HCT116 (cell line): ENCODE measurements at regions not wholly inside any gene's neighbourhood (a gene's known extent, or its start where the extent isn't known, plus 50 kb on each side); places are given as distances from the start of the nearest gene placed in this dataset.

ENCODE experiments used
- ATAC-seq: fragments of 200-7000 bp; cut with Tn5 transposase; 2 replicates; pipeline ENCODE4 v1.9.1; 2020; ENCODE audit warnings: mild to moderate bottlenecking, moderate library complexity
- BruUV-seq: library from RNA; stranded (reverse); fragments of 400-500 nt; replicated peaks from 2 replicates; lab custom pipeline; 2021; lab: Mats Ljungman, UMichigan
- CTCF ChIA-PET: fragments of 300-600 bp; sonication (Branson Sonifier 250); formaldehyde crosslinking; loops from one replicate; lab custom pipeline; 2021; ENCODE audit warnings: antibody characterized with exemption; lab: Charles Lee
- POLR2A ChIA-PET: fragments of 300-600, 350-600 bp; sonication (Branson Sonifier 250); formaldehyde crosslinking; loops from one replicate; lab custom pipeline; 2021; ENCODE audit warnings: antibody characterized with exemption; lab: Charles Lee
- RAD21 ChIA-PET, 2 experiments: fragments of 300-600 bp; sonication (Branson Sonifier 250); formaldehyde crosslinking; loops; one replicate each; lab custom pipeline; 2023; ENCODE audit warnings: low total read pairs in 2 of 2; ENCODE audit not compliant: uncharacterized antibody in 2 of 2, unreplicated experiment in 2 of 2, low non-redundant PET in 1 of 2; lab: Charles Lee
- DNase-seq: peaks from one replicate; pipeline ENCODE4 v3.0.0-alpha.2; 2010; ENCODE audit warnings: low read depth, low spot score
- H2AFZ ChIP-seq: fragments of 200-600 bp; shearing (Covaris generic), sonication (generic); 2 replicates; pipeline ENCODE4 v1.6.1; 2017; ENCODE audit warnings: low read depth, mixed run types, mixed read lengths, antibody characterized with exemption, low read length; ENCODE audit not compliant: poor library complexity, severe bottlenecking
- H3K27ac ChIP-seq: 2 replicates; pipeline ENCODE4 v1.5.1; 2012; ENCODE audit warnings: low read depth, low read length
- H3K27me3 ChIP-seq: fragments of 200-600 bp; sonication (generic); 2 replicates; pipeline ENCODE4 v1.6.1; 2016; ENCODE audit warnings: mixed run types, low read length, mixed read lengths; ENCODE audit not compliant: insufficient read depth
- H3K36me3 ChIP-seq, 2 experiments: fragments of 200-500 bp in 1 of 2; fragments of 200-600 bp in 1 of 2; sonication (Bioruptor generic) in 1 of 2; sonication (generic) in 1 of 2; 2 replicates each; pipeline versions ENCODE4 v1.5.1 to v1.6.1; 2014 to 2016; ENCODE audit warnings: low read length in 2 of 2, inconsistent platforms in 1 of 2, mixed read lengths in 1 of 2, mixed run types in 1 of 2; ENCODE audit not compliant: insufficient read depth in 2 of 2, control insufficient read depth in 1 of 2
- H3K4me1 ChIP-seq, 2 experiments: fragments of 200-600 bp in 1 of 2; sonication (generic) in 1 of 2; 2 replicates each; pipeline versions ENCODE4 v1.5.1 to v1.6.1; 2012 to 2017; ENCODE audit warnings: low read length in 2 of 2, inconsistent platforms in 1 of 2, mild to moderate bottlenecking in 1 of 2, mixed read lengths in 1 of 2, mixed run types in 1 of 2, moderate library complexity in 1 of 2; ENCODE audit not compliant: insufficient read depth in 2 of 2, control insufficient read depth in 1 of 2
- H3K4me2 ChIP-seq: fragments of 200-600 bp; sonication (generic); 2 replicates; pipeline ENCODE4 v1.6.1; 2017; ENCODE audit warnings: mixed run types, low read length, mixed read lengths
- H3K4me3 ChIP-seq, 2 experiments: fragments of 200-600 bp in 1 of 2; sonication (generic) in 1 of 2; replicated peaks in 1 of 2; 2 replicates each; pipeline ENCODE4 v1.5.1; 2011 to 2016; ENCODE audit warnings: low read length in 2 of 2, control low read depth in 1 of 2, low read depth in 1 of 2, mild to moderate bottlenecking in 1 of 2, mixed read lengths in 1 of 2, mixed run types in 1 of 2
- H3K79me2 ChIP-seq: fragments of 200-600 bp; sonication (generic); 2 replicates; pipeline ENCODE4 v1.6.1; 2017; ENCODE audit warnings: mild to moderate bottlenecking, mixed run types, low read length, moderate library complexity, mixed read lengths; ENCODE audit not compliant: insufficient read depth
- H3K9ac ChIP-seq: fragments of 200-600 bp; sonication (generic); 2 replicates; pipeline ENCODE4 v1.6.1; 2016; ENCODE audit warnings: low read length, mixed read lengths
- H3K9me2 ChIP-seq: fragments of 200-600 bp; sonication (generic), shearing (Covaris generic); 2 replicates; pipeline ENCODE4 v1.6.1; 2017; ENCODE audit warnings: mixed run types, mild to moderate bottlenecking, moderate library complexity; ENCODE audit not compliant: insufficient read depth
- H3K9me3 ChIP-seq, 2 experiments: fragments of 200-500 bp in 1 of 2; fragments of 200-600 bp in 1 of 2; sonication (Bioruptor generic) in 1 of 2; sonication (generic) in 1 of 2; 2 replicates each; pipeline ENCODE4 v1.6.1; 2014 to 2017; ENCODE audit warnings: low read length in 2 of 2, mixed read lengths in 2 of 2, inconsistent platforms in 1 of 2, low read depth in 1 of 2, mild to moderate bottlenecking in 1 of 2, mixed run types in 1 of 2, moderate library complexity in 1 of 2; ENCODE audit not compliant: control insufficient read depth in 1 of 2, insufficient read depth in 1 of 2
- H4K20me1 ChIP-seq: fragments of 200-600 bp; sonication (generic), shearing (Covaris generic); 2 replicates; pipeline ENCODE4 v1.6.1; 2017; ENCODE audit warnings: mixed run types, mild to moderate bottlenecking, moderate library complexity; ENCODE audit not compliant: insufficient read depth
- CBX3 ChIP-seq: IDR thresholded peaks from 2 replicates; pipeline ENCODE4 v1.6.1; 2012; ENCODE audit warnings: low read depth
- FOSL1 ChIP-seq: IDR thresholded peaks from 2 replicates; pipeline ENCODE4 v1.6.1; 2012; ENCODE audit warnings: low read depth
- JUND ChIP-seq: IDR thresholded peaks from 2 replicates; pipeline ENCODE4 v1.6.1; 2012
- SIN3A ChIP-seq: IDR thresholded peaks from 2 replicates; pipeline ENCODE4 v1.6.1; 2012; ENCODE audit warnings: low read depth
- TCF7L2 ChIP-seq: IDR thresholded peaks from 2 replicates; pipeline ENCODE4 v1.7.0; 2011; ENCODE audit warnings: borderline replicate concordance, inconsistent platforms; ENCODE audit not compliant: insufficient read depth, insufficient read length; ENCODE audit errors: extremely low read depth
- ZNF274 ChIP-seq: fragments of 200-500 bp; sonication (Bioruptor generic); IDR thresholded peaks from 2 replicates; pipeline ENCODE4 v1.6.1; 2014; ENCODE audit warnings: mild to moderate bottlenecking, low read depth, low read length, inconsistent platforms
- intact Hi-C: fragments of 100-400 bp; cut with micrococcal nuclease; formaldehyde crosslinking; loops from 2 replicates; pipeline ENCODE4 v1.10.0; 2022

GRCh38 chr18:65221736-65222135, 529.1 kb upstream of the CDH7 start:
- ChIA-PET RAD21 (no interaction called here), POLR2A (no interaction called here), CTCF (no interaction called here)
- Histone ChIP-seq H3K79me2 (no peaks in the 10 kb centered on the region), H3K9me3 (peaks cover 10 to 13% of the 10 kb centered on the region in 2 experiments; a peak in 3 of 4 replicates), H3K27ac (no peak overlapping the region), H3K27me3 (no peaks in the 10 kb centered on the region), H3K9ac (no peak overlapping the region), H3K9me2 (no peaks in the 10 kb centered on the region), H3K4me1 (no peaks in the 10 kb centered on the region), H3K36me3 (no peaks in the 10 kb centered on the region), H3K4me3 (no peak overlapping the region), H4K20me1 (no peaks in the 10 kb centered on the region), H2AFZ (no peak overlapping the region), H3K4me2 (no peak overlapping the region)
- intact Hi-C loops: no loop called here
- no TSS peak for BruUV-seq
- no peak for TF ChIP-seq FOSL1
- DNase-seq (no peak), ATAC-seq (no peak)

- Histone ChIP-seq H3K79me2 (no peaks in the 10 kb centered on the region), H3K36me3 (no peaks in the 10 kb centered on the region), H3K4me3 (no peak overlapping the region), H3K27ac (no peak overlapping the region), H3K4me1 (no peaks in the 10 kb centered on the region), H4K20me1 (no peaks in the 10 kb centered on the region), H2AFZ (no peak overlapping the region), H3K9me3 (peaks cover 9 to 13% of the 10 kb centered on the region in 2 experiments; a peak in 3 of 4 replicates), H3K9ac (no peak overlapping the region), H3K4me2 (no peak overlapping the region), H3K9me2 (no peaks in the 10 kb centered on the region), H3K27me3 (no peaks in the 10 kb centered on the region)
- RAD21 ChIA-PET: no interaction called here
- POLR2A ChIA-PET: no interaction called here
- TF ChIP-seq SIN3A (no peak), JUND (no peak), FOSL1 (no peak), TCF7L2 (no peak), CBX3 (no peak), ZNF274 (no peak)
- intact Hi-C loops: no loop called here
- CTCF ChIA-PET: no interaction called here
- DNase-seq: no peak
- no TSS peak for BruUV-seq
- no peak for ATAC-seq
Observed at GRCh38 chr18:65221115-65221514, 529.7 kb upstream of the CDH7 start.
